ENCODE measurements at regions not wholly inside any gene's neighbourhood (a gene's known extent, or its start where the extent isn't known, plus 50 kb on each side); places are given as distances from the start of the nearest gene placed in this dataset.
"Not testable (repeated sequence)": the region's sequence is repeated elsewhere in the genome, so short reads cannot be mapped to it uniquely, and the experiment has no call there.

- H3K9me3 ChIP-seq (ENCODE audit: low read length): no peaks in the 10 kb centered on the region
- H4K20me1 ChIP-seq (ENCODE audit: insufficient read depth, low read length): no peaks in the 10 kb centered on the region
- no peaks in the 10 kb centered on the region for H3K27me3 ChIP-seq (ENCODE audit: insufficient read depth, low read length)
- H3K4me1 ChIP-seq (ENCODE audit: insufficient read depth, low read length, severe bottlenecking): no peaks in the 10 kb centered on the region
- H3K27ac ChIP-seq (ENCODE audit: low read depth, low read length, poor library complexity, severe bottlenecking): no peak overlapping the region
- H3K9me2 ChIP-seq (ENCODE audit: low read depth, low read length): no peaks in the 10 kb centered on the region
- H3F3A ChIP-seq (ENCODE audit: insufficient read depth, low read length): no peaks in the 10 kb centered on the region
- H3K9ac ChIP-seq (ENCODE audit: low read length): no peak overlapping the region
- H3K36me3 ChIP-seq (ENCODE audit: insufficient read depth, low read length): no peaks in the 10 kb centered on the region
- no peaks in the 10 kb centered on the region for H3K79me2 ChIP-seq (ENCODE audit: insufficient read depth, low read length)
- H3K4me3 ChIP-seq (ENCODE audit: low read depth, low read length, poor library complexity, severe bottlenecking): no peak overlapping the region
- TF ChIP-seq, protein P1, sequence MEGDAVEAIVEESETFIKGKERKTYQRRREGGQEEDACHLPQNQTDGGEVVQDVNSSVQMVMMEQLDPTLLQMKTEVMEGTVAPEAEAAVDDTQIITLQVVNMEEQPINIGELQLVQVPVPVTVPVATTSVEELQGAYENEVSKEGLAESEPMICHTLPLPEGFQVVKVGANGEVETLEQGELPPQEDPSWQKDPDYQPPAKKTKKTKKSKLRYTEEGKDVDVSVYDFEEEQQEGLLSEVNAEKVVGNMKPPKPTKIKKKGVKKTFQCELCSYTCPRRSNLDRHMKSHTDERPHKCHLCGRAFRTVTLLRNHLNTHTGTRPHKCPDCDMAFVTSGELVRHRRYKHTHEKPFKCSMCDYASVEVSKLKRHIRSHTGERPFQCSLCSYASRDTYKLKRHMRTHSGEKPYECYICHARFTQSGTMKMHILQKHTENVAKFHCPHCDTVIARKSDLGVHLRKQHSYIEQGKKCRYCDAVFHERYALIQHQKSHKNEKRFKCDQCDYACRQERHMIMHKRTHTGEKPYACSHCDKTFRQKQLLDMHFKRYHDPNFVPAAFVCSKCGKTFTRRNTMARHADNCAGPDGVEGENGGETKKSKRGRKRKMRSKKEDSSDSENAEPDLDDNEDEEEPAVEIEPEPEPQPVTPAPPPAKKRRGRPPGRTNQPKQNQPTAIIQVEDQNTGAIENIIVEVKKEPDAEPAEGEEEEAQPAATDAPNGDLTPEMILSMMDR (IDR thresholded peaks at IDR 0.05; ENCODE audit: low read length): no peak
- TF ChIP-seq EZH2 (IDR thresholded peaks at IDR 0.05; ENCODE audit: borderline replicate concordance, low read length): no peak
- H2AFZ ChIP-seq (ENCODE audit: low read length): no peak overlapping the region
- H3K4me2 ChIP-seq (ENCODE audit: low read length): no peak overlapping the region
Measured at GRCh38 chr16:73101568-73101967, 53.6 kb upstream of the ZFHX3 start.

DNA sequence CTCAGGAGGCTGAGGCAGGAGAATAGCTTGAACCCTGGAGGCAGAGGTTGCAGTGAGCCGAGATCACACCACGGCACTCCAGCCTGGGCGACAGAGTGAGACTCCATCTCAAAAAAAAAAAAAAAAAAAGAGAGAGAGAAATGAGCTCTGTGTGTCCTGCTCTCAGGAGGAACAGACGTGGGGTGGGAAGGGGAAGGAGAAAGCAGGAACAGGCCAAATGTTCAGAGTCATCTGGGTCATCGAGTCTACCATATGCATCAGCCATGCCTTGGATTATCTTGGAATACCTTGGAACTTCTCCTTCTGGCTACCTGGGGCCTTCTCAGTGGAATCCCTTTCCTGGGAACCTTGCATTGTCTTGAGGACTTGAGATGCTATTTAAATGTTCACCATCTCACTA, 51.7 kb upstream of the ZFHX3 start:
- H3K9me2 ChIP-seq (ENCODE audit: low read depth, low read length); H3K4me2 ChIP-seq (ENCODE audit: low read length); H3K9me3 ChIP-seq (ENCODE audit: low read length); H3K4me1 ChIP-seq (ENCODE audit: insufficient read depth, low read length, severe bottlenecking); H3K36me3 ChIP-seq (ENCODE audit: insufficient read depth, low read length); H3K4me3 ChIP-seq (ENCODE audit: low read depth, low read length, poor library complexity, severe bottlenecking); H3K27me3 ChIP-seq (ENCODE audit: insufficient read depth, low read length); H3K9ac ChIP-seq (ENCODE audit: low read length); H3K27ac ChIP-seq (ENCODE audit: low read depth, low read length, poor library complexity, severe bottlenecking); H4K20me1 ChIP-seq (ENCODE audit: insufficient read depth, low read length); H2AFZ ChIP-seq (ENCODE audit: low read length); H3K79me2 ChIP-seq (ENCODE audit: insufficient read depth, low read length); H3F3A ChIP-seq (ENCODE audit: insufficient read depth, low read length): not testable (repeated sequence)
